ENCODE measurements at regions not wholly inside any gene's neighbourhood (a gene's known extent, or its start where the extent isn't known, plus 50 kb on each side); places are given as distances from the start of the nearest gene placed in this dataset.
A peak's percentile ranks its signal among the peaks of the same experiment; 100 is the strongest.

DNA sequence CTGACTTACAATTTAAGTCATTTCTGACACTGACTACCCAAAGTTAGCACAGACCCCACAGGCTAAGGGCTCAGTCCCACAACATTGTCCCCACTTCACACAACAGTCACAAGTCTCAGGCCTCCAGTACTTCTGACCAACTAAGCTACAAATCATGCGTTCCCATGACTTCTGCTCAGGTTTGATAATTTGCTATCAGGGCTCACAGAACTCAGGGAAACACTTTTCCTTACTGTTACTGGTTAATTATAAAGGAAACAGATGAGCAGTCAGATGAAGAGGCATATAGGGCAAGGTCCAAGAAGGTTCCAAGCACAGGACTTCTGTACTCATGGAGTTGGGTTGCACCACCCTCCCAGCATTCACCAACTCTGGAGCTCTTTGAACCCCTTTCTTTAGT is 151.2 kb upstream of the TNR start:
- in situ Hi-C loops (cut with HindIII; ENCODE audit: low sequenced_read_pairs) = no loop called here
- DNase-seq (ENCODE audit: low spot score) = no peak

GRCh38 chr1:175893192-175893591 is 149.8 kb upstream of the TNR start:
- in situ Hi-C loops (cut with HindIII; ENCODE audit: low sequenced_read_pairs) = no loop called here
- DNase-seq (ENCODE audit: low spot score) = no peak

DNA sequence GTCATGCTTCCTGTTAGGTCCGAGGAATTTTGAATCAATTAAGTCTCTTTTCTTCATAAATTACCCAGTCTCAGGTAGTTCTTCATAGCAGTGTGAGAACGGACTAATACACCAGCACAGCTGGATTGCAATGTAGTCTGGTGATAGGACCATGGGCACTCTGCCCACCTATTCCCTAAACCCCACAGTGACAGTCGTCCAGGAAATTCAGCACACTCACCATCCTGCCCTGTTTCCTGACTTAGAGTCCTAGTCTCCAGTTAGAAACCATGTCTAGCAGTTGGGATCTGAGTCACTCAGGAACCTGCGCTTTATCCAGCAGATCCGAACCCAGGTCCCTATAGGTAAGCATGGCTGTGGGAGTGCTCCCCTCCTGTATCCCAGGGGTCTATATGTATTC is 149.3 kb upstream of the TNR start:
- in situ Hi-C loops (cut with HindIII; ENCODE audit: low sequenced_read_pairs) = no loop called here
- DNase-seq (ENCODE audit: low spot score) = no peak

- no peak for DNase-seq (ENCODE audit: low spot score)
- in situ Hi-C loops (cut with HindIII; ENCODE audit: low sequenced_read_pairs) = no loop called here
These were observed 148.5 kb upstream of the TNR start for GRCh38 chr1:175891783-175892309.

DNA sequence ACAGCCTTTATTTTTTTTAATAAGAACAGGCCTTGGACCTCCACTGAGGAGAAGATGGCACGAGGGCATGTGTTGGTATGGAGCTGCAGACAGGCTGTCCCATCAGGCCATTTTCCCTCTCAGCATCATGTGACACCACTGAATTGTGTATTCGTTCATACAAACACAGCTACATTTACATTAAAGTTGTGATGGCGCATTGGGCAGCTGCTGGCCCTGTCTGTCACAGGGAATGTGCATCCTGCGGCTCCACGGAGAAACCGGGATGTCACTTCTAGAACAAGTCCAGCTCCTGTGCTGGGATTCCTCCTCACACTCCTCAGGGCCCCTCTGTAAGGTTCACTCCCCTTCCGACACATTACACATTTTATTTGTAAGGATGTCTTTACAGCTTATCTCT is 147.6 kb upstream of the TNR start:
- DNase-seq (ENCODE audit: low spot score) = no peak
- in situ Hi-C loops (cut with HindIII; ENCODE audit: low sequenced_read_pairs) = no loop called here

- in situ Hi-C loops (cut with HindIII; ENCODE audit: low sequenced_read_pairs) = no loop called here
These were observed 146.5 kb upstream of the TNR start for GRCh38 chr1:175889848-175890247.

DNA sequence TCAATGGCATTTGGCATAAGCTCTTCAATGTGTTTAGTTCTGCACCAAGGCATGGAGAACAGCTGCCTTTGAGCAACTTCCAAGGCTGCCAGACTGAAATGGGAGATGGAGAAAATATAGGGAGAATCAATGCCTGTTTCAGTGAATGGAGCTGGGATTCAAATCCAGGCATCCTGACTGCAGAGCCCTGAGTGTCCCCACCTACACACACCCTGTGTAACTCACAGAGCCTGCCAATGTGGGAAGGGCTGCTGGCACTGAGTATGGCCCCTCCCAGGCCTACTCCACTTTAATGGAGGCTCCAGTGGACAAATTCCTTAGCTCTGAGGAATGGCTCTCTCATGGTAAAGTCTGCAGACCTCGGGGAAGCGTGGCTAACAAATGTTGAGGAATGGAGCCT is 145.6 kb upstream of the TNR start:
- in situ Hi-C loops (cut with HindIII; ENCODE audit: low sequenced_read_pairs) = no loop called here
- DNase-seq (ENCODE audit: low spot score) = no peak

More at GRCh38 chr1:175889848-175890247, 146.5 kb upstream of the TNR start:
- no peak for DNase-seq (ENCODE audit: low spot score)

DNA sequence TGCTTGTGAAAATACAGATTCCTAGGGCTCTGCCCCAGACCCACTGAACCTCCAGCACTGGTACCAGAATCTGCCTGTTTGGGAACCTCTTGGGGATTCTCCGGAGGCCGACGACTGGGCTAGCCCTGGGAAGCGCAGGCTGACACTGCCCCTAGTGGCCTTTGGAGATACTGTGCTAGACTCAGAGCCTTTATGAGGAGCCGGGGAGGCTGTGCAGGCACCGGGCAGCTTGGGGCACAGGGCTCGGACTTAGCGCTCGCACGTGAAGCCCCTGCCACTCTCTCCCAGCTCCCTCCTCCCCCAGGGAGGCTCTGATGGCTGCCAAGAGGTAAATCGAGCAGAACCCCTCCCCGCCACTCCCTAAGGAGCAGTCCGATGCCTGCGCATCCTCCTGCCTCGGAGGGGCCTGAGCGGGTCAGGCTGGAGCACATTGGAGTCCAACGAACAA is 144.6 kb upstream of the TNR start:
- in situ Hi-C loops (cut with HindIII; ENCODE audit: low sequenced_read_pairs) = no loop called here
- DNase-seq (ENCODE audit: low spot score) = peak; percentile 82

- DNase-seq (ENCODE audit: low spot score) = no peak
- in situ Hi-C loops (cut with HindIII; ENCODE audit: low sequenced_read_pairs) = no loop called here
These were observed 144.1 kb upstream of the TNR start for GRCh38 chr1:175887521-175887920.

DNA sequence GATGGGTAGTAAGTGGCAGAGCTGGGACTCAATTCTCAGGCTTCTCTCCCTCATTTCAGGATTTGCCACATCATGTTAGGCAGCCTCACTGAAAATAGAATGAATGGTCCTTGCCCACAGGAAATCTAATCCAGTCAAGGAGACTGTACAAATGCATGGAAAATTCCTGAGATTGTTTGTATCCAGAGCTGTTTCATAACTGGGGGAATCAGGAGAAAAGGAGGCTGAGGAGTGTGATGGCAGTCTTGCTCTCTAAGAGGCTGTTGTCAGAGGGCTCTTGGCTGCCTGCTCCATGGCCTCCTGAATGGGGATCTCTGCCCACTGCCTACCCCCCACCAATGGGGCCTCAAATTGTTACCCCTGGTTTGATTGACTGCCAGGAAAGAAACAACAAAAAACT is 141.9 kb upstream of the TNR start:
- DNase-seq (ENCODE audit: low spot score) = peak; percentile 53
- in situ Hi-C loops (cut with HindIII; ENCODE audit: low sequenced_read_pairs) = no loop called here

- no peak for DNase-seq (ENCODE audit: low spot score)
- in situ Hi-C loops (cut with HindIII; ENCODE audit: low sequenced_read_pairs) = no loop called here
These were observed 141.0 kb upstream of the TNR start for GRCh38 chr1:175884369-175884768.

DNA sequence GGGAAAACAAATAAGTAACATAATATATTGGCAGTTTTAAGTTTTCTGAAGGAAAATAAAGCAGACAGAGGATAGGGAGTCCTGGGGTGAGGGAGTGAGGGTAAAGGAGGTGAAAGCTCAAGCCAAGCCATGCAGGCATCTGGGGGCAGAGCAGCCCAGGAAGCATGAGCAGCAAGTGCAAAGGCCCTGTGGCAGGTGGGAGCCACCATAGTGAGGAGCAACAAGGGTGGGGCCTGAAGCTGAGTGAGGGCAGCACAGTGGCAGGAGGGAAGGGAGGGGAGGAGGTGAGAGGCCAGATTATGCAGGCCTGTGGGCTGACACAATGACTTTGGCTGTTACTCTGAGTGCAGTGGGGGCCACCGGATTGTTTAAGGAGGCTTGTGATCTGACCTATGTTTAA is 138.8 kb upstream of the TNR start:
- no peak for DNase-seq (ENCODE audit: low spot score)

DNA sequence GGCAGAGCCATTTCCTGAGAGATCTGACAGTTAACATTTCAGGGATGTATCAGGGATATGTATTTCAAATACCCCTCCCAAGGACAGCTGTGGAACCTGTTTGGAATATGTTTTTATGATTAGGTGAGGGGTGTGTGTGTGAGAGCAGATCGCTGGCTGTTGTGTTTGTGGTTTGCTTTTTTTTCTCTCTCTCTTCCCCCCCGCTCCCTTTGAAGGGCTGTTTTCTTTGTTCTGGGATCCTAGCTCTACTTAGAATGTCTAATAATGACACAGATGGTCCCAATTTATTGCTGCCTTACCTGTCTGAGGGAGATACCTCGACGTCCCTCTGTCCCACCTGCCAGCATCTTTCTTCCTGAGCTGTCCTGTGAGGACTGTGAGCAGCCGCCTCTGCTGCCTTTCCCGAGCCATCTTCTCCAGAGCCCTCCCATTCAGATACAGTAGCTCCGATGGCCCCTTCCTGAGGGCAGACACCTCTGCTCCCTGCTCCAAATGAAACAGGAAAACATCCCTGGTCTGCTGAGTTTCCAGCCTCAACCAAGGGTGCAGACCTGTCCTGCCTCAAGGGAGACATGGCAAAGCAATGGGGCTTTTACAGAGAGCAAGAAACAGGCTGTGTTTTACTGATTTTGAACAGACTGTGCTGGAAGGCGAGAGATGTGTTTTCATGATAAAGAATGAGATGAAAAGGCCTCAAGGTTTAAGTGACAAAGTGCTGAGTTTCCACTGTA is 138.0 kb upstream of the TNR start:
- in situ Hi-C loops (cut with HindIII; ENCODE audit: low sequenced_read_pairs) = no loop called here
- no peak for DNase-seq (ENCODE audit: low spot score)

More for the DNA sequence above, 138.8 kb upstream of the TNR start:
- in situ Hi-C loops (cut with HindIII; ENCODE audit: low sequenced_read_pairs) = no loop called here

- in situ Hi-C loops (cut with HindIII; ENCODE audit: low sequenced_read_pairs) = no loop called here
- no peak for DNase-seq (ENCODE audit: low spot score)
These were observed 135.4 kb upstream of the TNR start for GRCh38 chr1:175878775-175879174.

- peak; percentile 71 for DNase-seq (ENCODE audit: low spot score)
- in situ Hi-C loops (cut with HindIII; ENCODE audit: low sequenced_read_pairs) = no loop called here
These were observed 134.7 kb upstream of the TNR start for GRCh38 chr1:175877939-175878737.

DNA sequence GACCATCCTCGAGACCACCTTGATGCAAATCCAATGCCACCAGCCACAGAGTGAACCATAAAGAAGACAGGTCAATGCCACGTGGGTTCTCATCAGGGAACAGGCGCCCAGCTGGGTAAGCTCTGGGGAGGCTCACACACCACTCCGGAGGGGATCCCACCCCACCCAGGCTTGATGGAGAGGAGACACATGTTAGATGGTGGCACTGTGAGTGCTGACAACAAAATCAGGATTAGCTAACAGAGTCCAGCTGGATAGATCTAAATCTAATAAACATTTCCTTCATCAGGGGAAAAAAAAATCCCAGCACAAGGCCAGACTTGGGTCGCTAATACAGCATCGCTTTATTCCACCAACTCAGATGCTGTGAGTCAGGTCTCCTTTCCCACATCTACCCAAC is 132.2 kb upstream of the TNR start:
- DNase-seq (ENCODE audit: low spot score) = no peak
- in situ Hi-C loops (cut with HindIII; ENCODE audit: low sequenced_read_pairs) = no loop called here

DNA sequence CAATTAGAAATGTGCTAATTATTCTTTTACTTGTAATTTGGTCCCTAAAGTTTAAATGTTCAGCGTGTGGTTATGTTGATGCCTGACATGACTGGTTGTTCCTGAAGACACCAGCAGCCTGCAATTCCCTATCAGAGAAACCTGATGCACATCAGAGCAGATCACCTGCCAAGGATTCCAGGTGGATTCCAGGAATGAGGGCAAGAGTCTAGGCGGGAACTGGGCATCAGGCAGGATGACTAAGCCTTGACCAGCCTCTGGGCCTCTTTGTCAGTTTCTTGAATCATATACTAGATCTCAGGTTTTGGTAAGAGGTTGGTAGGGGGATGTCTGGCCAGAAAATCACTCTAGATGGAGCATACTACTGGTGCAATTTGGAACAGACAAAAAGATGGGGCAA is 130.7 kb upstream of the TNR start:
- DNase-seq (ENCODE audit: low spot score) = no peak
- in situ Hi-C loops (cut with HindIII; ENCODE audit: low sequenced_read_pairs) = no loop called here

DNA sequence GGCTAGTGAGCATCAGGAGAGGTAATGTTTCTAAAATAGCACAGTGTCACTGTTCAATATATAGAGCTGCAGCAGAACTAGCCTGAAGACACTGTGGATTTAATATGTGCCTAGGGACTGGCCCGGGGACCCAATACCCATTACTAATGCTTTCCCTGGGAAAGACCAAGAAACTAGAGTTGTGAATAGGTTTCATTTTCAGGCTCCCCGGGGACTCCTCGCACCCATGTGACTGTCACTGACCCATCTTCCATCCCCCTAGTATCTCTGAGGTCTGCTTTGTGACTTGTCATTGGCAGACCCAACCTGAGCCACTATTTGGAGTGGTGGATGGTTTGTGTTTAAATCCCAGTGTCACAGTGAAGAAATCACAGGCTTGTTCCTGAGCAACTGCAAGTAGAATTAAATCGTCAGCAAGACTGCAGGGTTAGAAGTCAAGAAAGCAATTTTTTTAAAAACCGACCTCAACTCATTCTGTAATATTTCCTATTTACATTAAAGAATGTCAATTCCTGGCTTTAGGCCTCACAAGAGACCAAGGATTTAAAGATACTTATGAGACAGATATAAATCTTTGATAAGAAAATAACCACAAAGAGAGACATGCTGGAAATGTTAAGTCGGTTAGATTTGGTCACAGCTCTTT is 130.0 kb upstream of the TNR start:
- in situ Hi-C loops (cut with HindIII; ENCODE audit: low sequenced_read_pairs) = no loop called here
- no peak for DNase-seq (ENCODE audit: low spot score)

- in situ Hi-C loops (cut with HindIII; ENCODE audit: low sequenced_read_pairs) = no loop called here
- DNase-seq (ENCODE audit: low spot score) = no peak
These were observed 129.2 kb upstream of the TNR start for GRCh38 chr1:175872588-175872987.

- in situ Hi-C loops (cut with HindIII; ENCODE audit: low sequenced_read_pairs) = no loop called here
- DNase-seq (ENCODE audit: low spot score) = peak; percentile 89
These were observed 128.3 kb upstream of the TNR start for GRCh38 chr1:175871647-175872046.

All from G401 (cell line).